HEK293 (cell line): ENCODE measurements at regions not wholly inside any gene's neighbourhood (a gene's known extent, or its start where the extent isn't known, plus 50 kb on each side); places are given as distances from the start of the nearest gene placed in this dataset.

Experiments
- CTCF ChIA-PET: fragments of 350-600 bp; formaldehyde crosslinking; extraction: SDS; loops from one replicate; lab custom pipeline; 2021; ENCODE audit warnings: antibody characterized with exemption; lab: Yijun Ruan, JAX
- POLR2A ChIA-PET: fragments of 300-600 bp; formaldehyde crosslinking; extraction: SDS; loops from one replicate; lab custom pipeline; 2020; ENCODE audit warnings: antibody characterized with exemption, inconsistent platforms; lab: Yijun Ruan, JAX
- H3K27ac ChIP-seq: fragments of 200-500 bp; sonication (Bioruptor generic); 2 replicates; pipeline ENCODE4 v1.5.1; 2014; ENCODE audit warnings: low read depth, low read length, control low read depth, inconsistent platforms; ENCODE audit errors: extremely low read depth
- H3K36me3 ChIP-seq, 2 experiments: fragments of 200-500 bp in 1 of 2; sonication (Bioruptor generic) in 1 of 2; 1 replicate in 1 of 2; 2 replicates in 1 of 2; pipeline ENCODE4 v1.5.1; 2014 to 2017; ENCODE audit warnings: inconsistent platforms in 2 of 2, low read length in 2 of 2; ENCODE audit not compliant: control insufficient read depth in 2 of 2, insufficient read depth in 1 of 2
- H3K4me1 ChIP-seq: fragments of 200-500 bp; sonication (Bioruptor generic); 2 replicates; pipeline ENCODE4 v1.5.1; 2014; ENCODE audit warnings: mild to moderate bottlenecking, low read length, inconsistent platforms; ENCODE audit not compliant: control insufficient read depth, insufficient read depth
- H3K4me3 ChIP-seq: 2 replicates; pipeline ENCODE4 v1.5.1; 2011; ENCODE audit warnings: low read depth, mild to moderate bottlenecking, control low read depth, low read length, moderate library complexity
- H3K9me3 ChIP-seq: fragments of 200-500 bp; sonication (Bioruptor generic); 2 replicates; pipeline ENCODE4 v1.5.1; 2014; ENCODE audit warnings: low read depth, low read length, inconsistent platforms; ENCODE audit not compliant: control insufficient read depth, insufficient read depth
- BCL11B ChIP-seq: fragments of 450-650 bp; formaldehyde crosslinking; IDR thresholded peaks from 2 replicates; pipeline ENCODE4 v1.5.1; 2016; ENCODE audit warnings: low read depth, missing biosample characterization, missing genetic modification characterization
- SCRT2 ChIP-seq: fragments of 450-650 bp; formaldehyde crosslinking; IDR thresholded peaks from 2 replicates; pipeline ENCODE4 v1.5.1; 2016; ENCODE audit warnings: missing biosample characterization, missing genetic modification characterization
- TRIM28 ChIP-seq: IDR thresholded peaks from 2 replicates; pipeline ENCODE4 v1.6.1; 2011; ENCODE audit warnings: low read length, control low read depth, borderline replicate concordance
- YY1 ChIP-seq: fragments of 450-650 bp; formaldehyde crosslinking; IDR thresholded peaks from 2 replicates; pipeline ENCODE4 v1.5.1; 2018; ENCODE audit warnings: missing biosample characterization, missing genetic modification characterization
- ZBTB7A ChIP-seq: fragments of 450-650 bp; formaldehyde crosslinking; IDR thresholded peaks from 2 replicates; pipeline ENCODE4 v1.5.1; 2016; ENCODE audit warnings: low read depth, missing biosample characterization, missing genetic modification characterization
- ZFP69B ChIP-seq: fragments of 450-650 bp; formaldehyde crosslinking; IDR thresholded peaks from 2 replicates; pipeline ENCODE4 v1.5.1; 2016; ENCODE audit warnings: missing biosample characterization, missing genetic modification characterization
- ZNF114 ChIP-seq: fragments of 450-650 bp; formaldehyde crosslinking; IDR thresholded peaks from 2 replicates; pipeline ENCODE4 v1.5.0; 2017; ENCODE audit warnings: missing biosample characterization, missing genetic modification characterization
- ZNF138 ChIP-seq: fragments of 450-650 bp; formaldehyde crosslinking; IDR thresholded peaks from 2 replicates; pipeline ENCODE4 v1.5.1; 2016; ENCODE audit warnings: missing biosample characterization, missing genetic modification characterization, borderline replicate concordance
- ZNF184 ChIP-seq: fragments of 450-650 bp; IDR thresholded peaks from 2 replicates; pipeline ENCODE4 v1.5.1; 2018; ENCODE audit warnings: missing biosample characterization, mild to moderate bottlenecking, missing genetic modification characterization
- ZNF23 ChIP-seq: fragments of 450-650 bp; formaldehyde crosslinking; IDR thresholded peaks from 2 replicates; pipeline ENCODE4 v1.5.1; 2016; ENCODE audit warnings: missing biosample characterization, missing genetic modification characterization, borderline replicate concordance
- ZNF350 ChIP-seq: fragments of 450-650 bp; formaldehyde crosslinking; IDR thresholded peaks from 2 replicates; pipeline ENCODE4 v1.5.0; 2017; ENCODE audit warnings: missing biosample characterization, mild to moderate bottlenecking, missing genetic modification characterization
- ZXDB ChIP-seq: fragments of 450-650 bp; formaldehyde crosslinking; IDR thresholded peaks from 2 replicates; pipeline ENCODE4 v1.5.1; 2016; ENCODE audit warnings: missing biosample characterization, missing genetic modification characterization
- TF ChIP-seq, protein P1 (sequence below): fragments of 450-650 bp; formaldehyde crosslinking; IDR thresholded peaks from 2 replicates; pipeline ENCODE4 v1.5.1; 2016; ENCODE audit warnings: missing biosample characterization, missing genetic modification characterization
- TF ChIP-seq, protein P2 (sequence below): fragments of 450-650 bp; formaldehyde crosslinking; IDR thresholded peaks from 2 replicates; pipeline ENCODE4 v1.5.1; 2016; ENCODE audit warnings: missing biosample characterization, missing genetic modification characterization
- TF ChIP-seq, protein P3 (sequence below): fragments of 450-650 bp; formaldehyde crosslinking; IDR thresholded peaks from 2 replicates; pipeline ENCODE4 v1.5.1; 2016; ENCODE audit warnings: missing biosample characterization, missing genetic modification characterization, borderline replicate concordance
- TF ChIP-seq, protein P4 (sequence below): fragments of 450-650 bp; formaldehyde crosslinking; IDR thresholded peaks from 2 replicates; pipeline ENCODE4 v1.5.1; 2016; ENCODE audit warnings: missing biosample characterization, missing genetic modification characterization
- TF ChIP-seq, protein P5 (sequence below): fragments of 450-650 bp; formaldehyde crosslinking; IDR thresholded peaks from 2 replicates; pipeline ENCODE4 v1.5.1; 2016; ENCODE audit warnings: missing biosample characterization, missing genetic modification characterization
- TF ChIP-seq, protein P6 (sequence below): fragments of 450-650 bp; formaldehyde crosslinking; IDR thresholded peaks from 2 replicates; pipeline ENCODE4 v1.5.1; 2016; ENCODE audit warnings: missing biosample characterization, missing genetic modification characterization

DNA sequence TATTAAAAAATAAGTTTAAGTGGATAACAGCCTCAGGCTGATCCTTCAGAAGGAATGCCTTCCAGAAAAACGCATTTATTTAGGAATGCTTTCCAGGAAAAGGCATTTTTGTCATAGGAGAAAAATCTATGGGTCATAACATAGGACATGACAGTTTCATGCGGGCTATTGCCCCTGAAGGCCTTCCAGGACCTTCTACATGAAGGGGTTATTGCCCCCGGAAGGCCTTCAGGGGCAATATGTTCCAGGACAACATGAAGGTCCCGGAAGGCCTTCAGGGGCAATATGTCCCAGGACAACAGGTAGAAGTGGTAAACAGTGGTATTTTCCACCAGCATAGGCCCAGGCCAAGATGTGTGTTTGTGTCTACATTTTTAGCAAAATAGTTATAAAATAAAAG, 191.3 kb upstream of the RASA1 start:
- no peaks in the 10 kb centered on the region for H3K4me1 ChIP-seq
- ChIA-PET POLR2A (no interaction called here), CTCF (no interaction called here)
- H3K36me3 ChIP-seq, result no peaks in the 10 kb centered on the region
- H3K27ac ChIP-seq, result no peak overlapping the region
- no peak overlapping the region for H3K4me3 ChIP-seq
- no peaks in the 10 kb centered on the region for H3K9me3 ChIP-seq
- TF ChIP-seq ZBTB7A (tag by site-specific recombination) (no peak), ZFP69B (tag by site-specific recombination) (no peak), ZNF350 (tag by site-specific recombination) (no peak)
- TF ChIP-seq, protein P1, sequence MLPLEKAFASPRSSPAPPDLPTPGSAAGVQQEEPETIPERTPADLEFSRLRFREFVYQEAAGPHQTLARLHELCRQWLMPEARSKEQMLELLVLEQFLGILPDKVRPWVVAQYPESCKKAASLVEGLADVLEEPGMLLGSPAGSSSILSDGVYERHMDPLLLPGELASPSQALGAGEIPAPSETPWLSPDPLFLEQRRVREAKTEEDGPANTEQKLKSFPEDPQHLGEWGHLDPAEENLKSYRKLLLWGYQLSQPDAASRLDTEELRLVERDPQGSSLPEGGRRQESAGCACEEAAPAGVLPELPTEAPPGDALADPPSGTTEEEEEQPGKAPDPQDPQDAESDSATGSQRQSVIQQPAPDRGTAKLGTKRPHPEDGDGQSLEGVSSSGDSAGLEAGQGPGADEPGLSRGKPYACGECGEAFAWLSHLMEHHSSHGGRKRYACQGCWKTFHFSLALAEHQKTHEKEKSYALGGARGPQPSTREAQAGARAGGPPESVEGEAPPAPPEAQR, result no peak
- TF ChIP-seq, protein P2, sequence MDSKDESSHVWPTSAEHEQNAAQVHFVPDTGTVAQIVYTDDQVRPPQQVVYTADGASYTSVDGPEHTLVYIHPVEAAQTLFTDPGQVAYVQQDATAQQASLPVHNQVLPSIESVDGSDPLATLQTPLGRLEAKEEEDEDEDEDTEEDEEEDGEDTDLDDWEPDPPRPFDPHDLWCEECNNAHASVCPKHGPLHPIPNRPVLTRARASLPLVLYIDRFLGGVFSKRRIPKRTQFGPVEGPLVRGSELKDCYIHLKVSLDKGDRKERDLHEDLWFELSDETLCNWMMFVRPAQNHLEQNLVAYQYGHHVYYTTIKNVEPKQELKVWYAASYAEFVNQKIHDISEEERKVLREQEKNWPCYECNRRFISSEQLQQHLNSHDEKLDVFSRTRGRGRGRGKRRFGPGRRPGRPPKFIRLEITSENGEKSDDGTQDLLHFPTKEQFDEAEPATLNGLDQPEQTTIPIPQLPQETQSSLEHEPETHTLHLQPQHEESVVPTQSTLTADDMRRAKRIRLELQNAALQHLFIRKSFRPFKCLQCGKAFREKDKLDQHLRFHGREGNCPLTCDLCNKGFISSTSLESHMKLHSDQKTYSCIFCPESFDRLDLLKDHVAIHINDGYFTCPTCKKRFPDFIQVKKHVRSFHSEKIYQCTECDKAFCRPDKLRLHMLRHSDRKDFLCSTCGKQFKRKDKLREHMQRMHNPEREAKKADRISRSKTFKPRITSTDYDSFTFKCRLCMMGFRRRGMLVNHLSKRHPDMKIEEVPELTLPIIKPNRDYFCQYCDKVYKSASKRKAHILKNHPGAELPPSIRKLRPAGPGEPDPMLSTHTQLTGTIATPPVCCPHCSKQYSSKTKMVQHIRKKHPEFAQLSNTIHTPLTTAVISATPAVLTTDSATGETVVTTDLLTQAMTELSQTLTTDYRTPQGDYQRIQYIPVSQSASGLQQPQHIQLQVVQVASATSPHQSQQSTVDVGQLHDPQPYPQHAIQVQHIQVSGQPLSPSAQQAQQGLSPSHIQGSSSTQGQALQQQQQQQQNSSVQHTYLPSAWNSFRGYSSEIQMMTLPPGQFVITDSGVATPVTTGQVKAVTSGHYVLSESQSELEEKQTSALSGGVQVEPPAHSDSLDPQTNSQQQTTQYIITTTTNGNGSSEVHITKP, result no peak
- TF ChIP-seq, protein P3, sequence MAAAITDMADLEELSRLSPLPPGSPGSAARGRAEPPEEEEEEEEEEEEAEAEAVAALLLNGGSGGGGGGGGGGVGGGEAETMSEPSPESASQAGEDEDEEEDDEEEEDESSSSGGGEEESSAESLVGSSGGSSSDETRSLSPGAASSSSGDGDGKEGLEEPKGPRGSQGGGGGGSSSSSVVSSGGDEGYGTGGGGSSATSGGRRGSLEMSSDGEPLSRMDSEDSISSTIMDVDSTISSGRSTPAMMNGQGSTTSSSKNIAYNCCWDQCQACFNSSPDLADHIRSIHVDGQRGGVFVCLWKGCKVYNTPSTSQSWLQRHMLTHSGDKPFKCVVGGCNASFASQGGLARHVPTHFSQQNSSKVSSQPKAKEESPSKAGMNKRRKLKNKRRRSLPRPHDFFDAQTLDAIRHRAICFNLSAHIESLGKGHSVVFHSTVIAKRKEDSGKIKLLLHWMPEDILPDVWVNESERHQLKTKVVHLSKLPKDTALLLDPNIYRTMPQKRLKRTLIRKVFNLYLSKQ (tag by site-specific recombination), result no peak

DNA sequence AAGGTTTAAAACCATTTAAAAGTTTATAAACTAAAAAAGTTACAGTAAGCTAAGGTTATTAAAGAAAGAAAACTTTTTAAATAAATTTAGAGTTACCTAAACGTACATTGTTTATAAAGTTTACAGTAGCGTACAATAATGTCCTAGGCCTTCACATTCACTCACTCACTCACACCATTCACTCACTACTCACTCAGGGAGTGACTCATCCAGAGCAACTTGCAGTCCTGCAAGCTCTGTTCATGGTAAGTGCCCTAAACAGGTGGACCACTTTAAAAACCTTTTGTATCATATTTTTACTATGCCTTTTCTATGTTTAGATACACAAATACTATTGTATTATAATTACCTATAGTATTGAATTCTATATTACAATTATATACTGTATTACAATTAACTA, 190.8 kb upstream of the RASA1 start:
- Histone ChIP-seq H3K36me3 (no peaks in the 10 kb centered on the region), H3K4me1 (no peaks in the 10 kb centered on the region), H3K4me3 (no peak overlapping the region), H3K27ac (no peak overlapping the region), H3K9me3 (no peaks in the 10 kb centered on the region)
- TF ChIP-seq ZNF138 (tag by site-specific recombination), result no peak
- no peak for TF ChIP-seq SCRT2 (tag by site-specific recombination)
- no peak for TF ChIP-seq ZNF114
- ChIA-PET POLR2A (no interaction called here), CTCF (no interaction called here)

DNA sequence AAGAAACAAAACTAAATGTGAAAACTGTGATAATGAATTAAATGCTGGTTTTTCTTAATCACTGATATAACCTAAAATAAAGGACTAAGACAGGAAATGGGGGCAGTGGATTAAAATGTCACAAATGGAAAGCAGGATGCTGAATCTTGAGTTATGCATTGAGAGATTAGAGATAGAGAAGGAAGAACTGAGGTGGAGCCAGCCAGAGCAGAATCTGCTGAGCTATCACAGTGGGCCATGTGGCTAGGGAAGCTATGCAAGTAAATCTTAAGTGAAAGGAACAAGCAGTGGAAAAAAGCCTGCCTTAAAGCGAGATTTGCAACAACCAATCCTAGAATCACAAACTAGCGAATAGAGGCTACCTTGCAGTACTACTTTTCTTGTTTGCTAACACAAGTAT, 188.5 kb upstream of the RASA1 start:
- H3K4me1 ChIP-seq, result no peaks in the 10 kb centered on the region
- ChIA-PET CTCF (no interaction called here), POLR2A (no interaction called here)
- H3K4me3 ChIP-seq, result no peak overlapping the region
- H3K27ac ChIP-seq, result no peak overlapping the region
- no peaks in the 10 kb centered on the region for H3K36me3 ChIP-seq
- no peaks in the 10 kb centered on the region for H3K9me3 ChIP-seq
- no peak for TF ChIP-seq YY1 (tag by site-specific recombination)
- TF ChIP-seq ZNF23 (tag by site-specific recombination), result no peak
- no peak for TF ChIP-seq TRIM28
- no peak for TF ChIP-seq BCL11B (tag by site-specific recombination)
- TF ChIP-seq ZNF184 (tag by site-specific recombination), result no peak
- TF ChIP-seq, protein P4, sequence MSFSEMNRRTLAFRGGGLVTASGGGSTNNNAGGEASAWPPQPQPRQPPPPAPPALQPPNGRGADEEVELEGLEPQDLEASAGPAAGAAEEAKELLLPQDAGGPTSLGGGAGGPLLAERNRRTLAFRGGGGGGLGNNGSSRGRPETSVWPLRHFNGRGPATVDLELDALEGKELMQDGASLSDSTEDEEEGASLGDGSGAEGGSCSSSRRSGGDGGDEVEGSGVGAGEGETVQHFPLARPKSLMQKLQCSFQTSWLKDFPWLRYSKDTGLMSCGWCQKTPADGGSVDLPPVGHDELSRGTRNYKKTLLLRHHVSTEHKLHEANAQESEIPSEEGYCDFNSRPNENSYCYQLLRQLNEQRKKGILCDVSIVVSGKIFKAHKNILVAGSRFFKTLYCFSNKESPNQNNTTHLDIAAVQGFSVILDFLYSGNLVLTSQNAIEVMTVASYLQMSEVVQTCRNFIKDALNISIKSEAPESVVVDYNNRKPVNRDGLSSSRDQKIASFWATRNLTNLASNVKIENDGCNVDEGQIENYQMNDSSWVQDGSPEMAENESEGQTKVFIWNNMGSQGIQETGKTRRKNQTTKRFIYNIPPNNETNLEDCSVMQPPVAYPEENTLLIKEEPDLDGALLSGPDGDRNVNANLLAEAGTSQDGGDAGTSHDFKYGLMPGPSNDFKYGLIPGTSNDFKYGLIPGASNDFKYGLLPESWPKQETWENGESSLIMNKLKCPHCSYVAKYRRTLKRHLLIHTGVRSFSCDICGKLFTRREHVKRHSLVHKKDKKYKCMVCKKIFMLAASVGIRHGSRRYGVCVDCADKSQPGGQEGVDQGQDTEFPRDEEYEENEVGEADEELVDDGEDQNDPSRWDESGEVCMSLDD (tag by site-specific recombination), result no peak
- TF ChIP-seq, protein P5, sequence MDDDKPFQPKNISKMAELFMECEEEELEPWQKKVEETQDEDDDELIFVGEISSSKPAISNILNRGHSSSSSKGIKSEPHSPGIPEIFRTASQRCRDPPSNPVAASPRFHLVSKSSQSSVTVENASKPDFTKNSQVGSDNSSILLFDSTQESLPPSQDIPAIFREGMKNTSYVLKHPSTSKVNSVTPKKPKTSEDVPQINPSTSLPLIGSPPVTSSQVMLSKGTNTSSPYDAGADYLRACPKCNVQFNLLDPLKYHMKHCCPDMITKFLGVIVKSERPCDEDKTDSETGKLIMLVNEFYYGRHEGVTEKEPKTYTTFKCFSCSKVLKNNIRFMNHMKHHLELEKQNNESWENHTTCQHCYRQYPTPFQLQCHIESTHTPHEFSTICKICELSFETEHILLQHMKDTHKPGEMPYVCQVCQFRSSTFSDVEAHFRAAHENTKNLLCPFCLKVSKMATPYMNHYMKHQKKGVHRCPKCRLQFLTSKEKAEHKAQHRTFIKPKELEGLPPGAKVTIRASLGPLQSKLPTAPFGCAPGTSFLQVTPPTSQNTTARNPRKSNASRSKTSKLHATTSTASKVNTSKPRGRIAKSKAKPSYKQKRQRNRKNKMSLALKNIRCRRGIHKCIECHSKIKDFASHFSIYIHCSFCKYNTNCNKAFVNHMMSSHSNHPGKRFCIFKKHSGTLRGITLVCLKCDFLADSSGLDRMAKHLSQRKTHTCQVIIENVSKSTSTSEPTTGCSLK (tag by site-specific recombination), result no peak
- TF ChIP-seq, protein P6, sequence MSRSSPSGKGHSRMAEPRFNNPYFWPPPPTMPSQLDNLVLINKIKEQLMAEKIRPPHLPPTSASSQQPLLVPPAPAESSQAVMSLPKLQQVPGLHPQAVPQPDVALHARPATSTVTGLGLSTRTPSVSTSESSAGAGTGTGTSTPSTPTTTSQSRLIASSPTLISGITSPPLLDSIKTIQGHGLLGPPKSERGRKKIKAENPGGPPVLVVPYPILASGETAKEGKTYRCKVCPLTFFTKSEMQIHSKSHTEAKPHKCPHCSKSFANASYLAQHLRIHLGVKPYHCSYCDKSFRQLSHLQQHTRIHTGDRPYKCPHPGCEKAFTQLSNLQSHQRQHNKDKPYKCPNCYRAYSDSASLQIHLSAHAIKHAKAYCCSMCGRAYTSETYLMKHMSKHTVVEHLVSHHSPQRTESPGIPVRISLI (tag by site-specific recombination), result no peak
- TF ChIP-seq ZXDB (tag by site-specific recombination), result no peak
